ENCODE measurements at regions not wholly inside any gene's neighbourhood (a gene's known extent, or its start where the extent isn't known, plus 50 kb on each side); places are given as distances from the start of the nearest gene placed in this dataset.

DNA sequence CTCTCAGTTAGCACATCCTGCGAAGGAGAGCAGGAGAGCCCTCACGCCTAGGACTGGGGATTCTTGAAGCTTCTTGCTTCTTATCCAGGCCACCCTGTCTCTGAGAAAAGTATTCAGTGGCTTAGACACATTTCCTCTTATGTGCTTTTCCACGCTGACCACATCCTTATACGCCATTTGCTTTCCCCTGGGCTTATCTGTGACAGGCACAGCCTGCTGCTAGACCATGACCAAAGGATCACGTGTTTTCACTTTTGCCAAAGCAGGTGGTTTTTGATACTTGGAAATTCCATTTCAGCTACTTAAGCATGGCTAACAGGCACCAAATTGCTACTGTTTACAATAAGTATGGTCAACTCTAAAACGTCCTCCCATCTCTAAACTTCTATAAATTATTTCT lies 587.4 kb downstream of the AACS start:
- H2AFZ ChIP-seq (ENCODE audit: low read length), result no peak overlapping the region
- no peaks in the 10 kb centered on the region for H3K79me2 ChIP-seq (ENCODE audit: control insufficient read depth in 1 of 2, insufficient read depth in 2 of 2, low read length in 2 of 2)
- no peak overlapping the region for H4K5ac ChIP-seq (ENCODE audit: insufficient read length, low read depth, low read length)
- H3K23me2 ChIP-seq (ENCODE audit: low read depth, low read length), result no peaks in the 10 kb centered on the region
- H4K8ac ChIP-seq (ENCODE audit: extremely low read depth, insufficient read depth, low read length), result no peak overlapping the region
- H2BK12ac ChIP-seq (ENCODE audit: low read depth, low read length), result no peak overlapping the region
- no peak overlapping the region for H3K27ac ChIP-seq (ENCODE audit: low read depth, low read length)
- H2BK15ac ChIP-seq (ENCODE audit: low read length), result no peak overlapping the region
- FAIRE-seq (no peak), DNase-seq (ENCODE audit: low read depth in 1 of 2, low spot score in 2 of 2) (no peak)
- H3K4me3 ChIP-seq (ENCODE audit: extremely low read depth in 1 of 4, insufficient read depth in 2 of 4, low read depth in 3 of 4, low read length in 4 of 4), result no peak overlapping the region
- H3K9ac ChIP-seq (replicated peaks in 1 of 4; ENCODE audit: extremely low read depth in 1 of 4, low read depth in 3 of 4, low read length in 3 of 4), result no peak overlapping the region
- H3K4me2 ChIP-seq (ENCODE audit: insufficient read depth in 1 of 2, low read depth in 2 of 2, low read length in 2 of 2), result no peak overlapping the region
- ChIA-PET CTCF (ENCODE audit: partially characterized antibody) (no interaction called here), POLR2A (ENCODE audit: partially characterized antibody) (no interaction called here)
- H3K56ac ChIP-seq (replicated peaks; ENCODE audit: insufficient read length, low read depth, low read length), result no peak overlapping the region
- H3K4me1 ChIP-seq (replicated peaks in 1 of 4; ENCODE audit: control insufficient read depth in 3 of 4, insufficient read depth in 4 of 4, low read length in 3 of 4), result no peaks in the 10 kb centered on the region
- H2BK5ac ChIP-seq (ENCODE audit: low read depth, low read length), result no peak overlapping the region
- no peak overlapping the region for H3K18ac ChIP-seq (ENCODE audit: extremely low read depth, low read length)
- H3K14ac ChIP-seq (ENCODE audit: insufficient read length), result no peak overlapping the region
- H2BK20ac ChIP-seq (ENCODE audit: low read length), result no peak overlapping the region
- WGBS, 2 experiments (ENCODE audit: extremely low coverage in 1 of 2, insufficient coverage in 1 of 2, insufficient read length in 1 of 2, insufficient replicate concordance in 2 of 2, low coverage in 1 of 2, low lambda C conversion rate in 2 of 2, missing lambda C conversion rate in 1 of 2), result 92% methylated on average over 6 of the region's 6 CpGs; no CpG with 5 or more reads in 1 of the 2 experiments
- peaks cover 4 to 11% (median 5%) of the 10 kb centered on the region in 4 experiments; a peak in 5 of 8 replicates for H3K36me3 ChIP-seq (ENCODE audit: control insufficient read depth in 2 of 4, insufficient read depth in 4 of 4, low read length in 3 of 4)
- no peaks in the 10 kb centered on the region for H3K9me3 ChIP-seq (ENCODE audit: insufficient read depth in 2 of 2, low read depth in 1 of 2, low read length in 1 of 2)
- no peak overlapping the region for H2AK5ac ChIP-seq (ENCODE audit: low read depth, low read length)
- H4K20me1 ChIP-seq (replicated peaks in 1 of 2; ENCODE audit: control insufficient read depth in 1 of 2, insufficient read depth in 2 of 2, low read length in 2 of 2), result peaks cover 0 to 3% of the 10 kb centered on the region in 2 experiments
- no peak overlapping the region for H3K4ac ChIP-seq (replicated peaks; ENCODE audit: insufficient read length, low read depth, low read length)
- no peak overlapping the region for H2BK120ac ChIP-seq (replicated peaks; ENCODE audit: low read depth, low read length)
- no peaks in the 10 kb centered on the region for H3K79me1 ChIP-seq (ENCODE audit: low read depth, low read length)
- H3K27me3 ChIP-seq (replicated peaks in 1 of 4; ENCODE audit: control insufficient read depth in 3 of 4, extremely low read depth in 1 of 4, insufficient read depth in 3 of 4, low read length in 3 of 4), result no peaks in the 10 kb centered on the region
- H3K23ac ChIP-seq (ENCODE audit: insufficient read length), result no peak overlapping the region
- H4K91ac ChIP-seq (replicated peaks; ENCODE audit: insufficient read length, low read length), result no peak overlapping the region
- no peak for TF ChIP-seq RFX5 (IDR thresholded peaks at IDR 0.05; ENCODE audit: borderline replicate concordance, low read depth, low read length)
- TF ChIP-seq CBX8 (IDR thresholded peaks at IDR 0.05; ENCODE audit: borderline replicate concordance, low read depth, low read length), result no peak
- no peak for TF ChIP-seq GTF2F1 (IDR thresholded peaks at IDR 0.05; ENCODE audit: borderline replicate concordance, low read depth, low read length)
- no peak for TF ChIP-seq JUND (IDR thresholded peaks at IDR 0.05; ENCODE audit: low read length)
- no peak for TF ChIP-seq HDAC2 (IDR thresholded peaks at IDR 0.05; ENCODE audit: borderline replicate concordance in 1 of 2, low read depth in 2 of 2, low read length in 2 of 2)
- TF ChIP-seq, protein P1, sequence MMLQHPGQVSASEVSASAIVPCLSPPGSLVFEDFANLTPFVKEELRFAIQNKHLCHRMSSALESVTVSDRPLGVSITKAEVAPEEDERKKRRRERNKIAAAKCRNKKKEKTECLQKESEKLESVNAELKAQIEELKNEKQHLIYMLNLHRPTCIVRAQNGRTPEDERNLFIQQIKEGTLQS (IDR thresholded peaks at IDR 0.05; ENCODE audit: insufficient read depth, low read depth, low read length), result no peak
- TF ChIP-seq EP300 (IDR thresholded peaks at IDR 0.05; ENCODE audit: borderline replicate concordance in 1 of 2, low read depth in 2 of 2, low read length in 2 of 2), result no peak
- TF ChIP-seq, protein P2, sequence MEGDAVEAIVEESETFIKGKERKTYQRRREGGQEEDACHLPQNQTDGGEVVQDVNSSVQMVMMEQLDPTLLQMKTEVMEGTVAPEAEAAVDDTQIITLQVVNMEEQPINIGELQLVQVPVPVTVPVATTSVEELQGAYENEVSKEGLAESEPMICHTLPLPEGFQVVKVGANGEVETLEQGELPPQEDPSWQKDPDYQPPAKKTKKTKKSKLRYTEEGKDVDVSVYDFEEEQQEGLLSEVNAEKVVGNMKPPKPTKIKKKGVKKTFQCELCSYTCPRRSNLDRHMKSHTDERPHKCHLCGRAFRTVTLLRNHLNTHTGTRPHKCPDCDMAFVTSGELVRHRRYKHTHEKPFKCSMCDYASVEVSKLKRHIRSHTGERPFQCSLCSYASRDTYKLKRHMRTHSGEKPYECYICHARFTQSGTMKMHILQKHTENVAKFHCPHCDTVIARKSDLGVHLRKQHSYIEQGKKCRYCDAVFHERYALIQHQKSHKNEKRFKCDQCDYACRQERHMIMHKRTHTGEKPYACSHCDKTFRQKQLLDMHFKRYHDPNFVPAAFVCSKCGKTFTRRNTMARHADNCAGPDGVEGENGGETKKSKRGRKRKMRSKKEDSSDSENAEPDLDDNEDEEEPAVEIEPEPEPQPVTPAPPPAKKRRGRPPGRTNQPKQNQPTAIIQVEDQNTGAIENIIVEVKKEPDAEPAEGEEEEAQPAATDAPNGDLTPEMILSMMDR (IDR thresholded peaks at IDR 0.05; ENCODE audit: control extremely low read depth in 1 of 3, insufficient read depth in 1 of 3, low read depth in 1 of 3, low read length in 3 of 3), result no peak
- TF ChIP-seq NANOG (IDR thresholded peaks at IDR 0.05; ENCODE audit: insufficient read depth, low read depth, low read length, poor library complexity, severe bottlenecking), result no peak
- no peak for TF ChIP-seq KDM5A (IDR thresholded peaks at IDR 0.05; ENCODE audit: low read length)
- no peak for TF ChIP-seq PHF8 (conservative IDR thresholded peaks at IDR 0.05; ENCODE audit: low read depth, low read length)
